Peyer's patch (tissue), 4 donors: ENCODE measurements at regions not wholly inside any gene's neighbourhood (a gene's known extent, or its start where the extent isn't known, plus 50 kb on each side); places are given as distances from the start of the nearest gene placed in this dataset.

Source experiments
- POLR2A ChIP-seq, 2 donors: fragments of 450-650 bp; IDR thresholded peaks; one replicate each; pipeline ENCODE4 v1.5.1; 2017; ENCODE audit warnings: antibody characterized with exemption in 2 of 2, mild to moderate bottlenecking in 2 of 2, moderate library complexity in 2 of 2
- TF ChIP-seq, protein P1 (sequence below), 6 experiments: fragments of 450-650 bp in 4 of 6; fragments of 200-600 bp in 2 of 6; sonication (generic) in 1 of 6; IDR thresholded peaks; one replicate each; pipeline ENCODE4 v1.5.1; 2017 to 2019; ENCODE audit warnings: antibody characterized with exemption in 6 of 6, mild to moderate bottlenecking in 3 of 6, moderate library complexity in 1 of 6

DNA sequence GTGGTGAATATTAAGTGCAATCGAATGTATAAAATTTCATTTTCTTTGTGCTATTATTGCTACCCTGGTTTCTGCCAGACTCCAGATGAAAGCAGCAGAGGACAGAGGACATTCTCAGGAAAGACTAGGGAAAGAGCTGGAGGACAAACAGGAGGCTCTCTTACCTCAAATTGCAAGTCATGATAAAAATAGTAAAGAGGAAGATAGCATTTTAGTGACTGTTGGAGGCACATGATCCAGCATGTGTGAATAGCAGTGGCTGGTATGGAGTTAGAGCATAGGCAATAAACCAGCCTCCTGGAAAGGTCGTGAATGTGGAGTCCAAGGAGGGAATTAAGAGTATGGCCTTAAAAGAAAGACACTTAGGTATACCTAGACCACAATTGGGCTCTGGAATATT, 1040.0 kb downstream of the STPG2 start:
- TF ChIP-seq, protein P1, sequence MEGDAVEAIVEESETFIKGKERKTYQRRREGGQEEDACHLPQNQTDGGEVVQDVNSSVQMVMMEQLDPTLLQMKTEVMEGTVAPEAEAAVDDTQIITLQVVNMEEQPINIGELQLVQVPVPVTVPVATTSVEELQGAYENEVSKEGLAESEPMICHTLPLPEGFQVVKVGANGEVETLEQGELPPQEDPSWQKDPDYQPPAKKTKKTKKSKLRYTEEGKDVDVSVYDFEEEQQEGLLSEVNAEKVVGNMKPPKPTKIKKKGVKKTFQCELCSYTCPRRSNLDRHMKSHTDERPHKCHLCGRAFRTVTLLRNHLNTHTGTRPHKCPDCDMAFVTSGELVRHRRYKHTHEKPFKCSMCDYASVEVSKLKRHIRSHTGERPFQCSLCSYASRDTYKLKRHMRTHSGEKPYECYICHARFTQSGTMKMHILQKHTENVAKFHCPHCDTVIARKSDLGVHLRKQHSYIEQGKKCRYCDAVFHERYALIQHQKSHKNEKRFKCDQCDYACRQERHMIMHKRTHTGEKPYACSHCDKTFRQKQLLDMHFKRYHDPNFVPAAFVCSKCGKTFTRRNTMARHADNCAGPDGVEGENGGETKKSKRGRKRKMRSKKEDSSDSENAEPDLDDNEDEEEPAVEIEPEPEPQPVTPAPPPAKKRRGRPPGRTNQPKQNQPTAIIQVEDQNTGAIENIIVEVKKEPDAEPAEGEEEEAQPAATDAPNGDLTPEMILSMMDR (IDR thresholded peaks at IDR 0.05), result no peak
- no peak for TF ChIP-seq POLR2A (IDR thresholded peaks at IDR 0.05)
